K562 (cell line): ENCODE measurements at regions not wholly inside any gene's neighbourhood (a gene's known extent, or its start where the extent isn't known, plus 50 kb on each side); places are given as distances from the start of the nearest gene placed in this dataset.

Source experiments
- CEBPZ ChIP-seq: fragments of 150-350 bp; IDR thresholded peaks from 2 replicates; pipeline ENCODE4 v1.6.1; 2014; ENCODE audit warnings: low read depth, mild to moderate bottlenecking, low read length, borderline replicate concordance
- CLOCK ChIP-seq: fragments of 250-450 bp; sonication (Bioruptor Pico); IDR thresholded peaks from 2 replicates; pipeline ENCODE4 v1.4.0; 2020; ENCODE audit warnings: mild to moderate bottlenecking, moderate library complexity, borderline replicate concordance
- FOXA1 ChIP-seq: fragments of 450-650 bp; IDR thresholded peaks from 2 replicates; pipeline ENCODE4 v1.6.1; 2016; ENCODE audit warnings: mild to moderate bottlenecking, borderline replicate concordance
- FOXA3 ChIP-seq, 2 experiments: fragments of 450-650 bp in 1 of 2; sonication (generic) in 1 of 2; formaldehyde crosslinking; IDR thresholded peaks in 1 of 2; conservative IDR thresholded peaks in 1 of 2; 2 replicates each; pipeline versions ENCODE4 v1.4.0 to v1.8.0; 2020 to 2022; ENCODE audit warnings: mild to moderate bottlenecking in 2 of 2, missing genetic modification reagents in 1 of 2
- GABPA ChIP-seq: fragments of 200-800 bp; sonication (Bioruptor generic); conservative IDR thresholded peaks from 2 replicates; pipeline ENCODE4 v1.6.1; 2016; ENCODE audit warnings: low read depth, missing genetic modification characterization, missing compliant biosample characterization
- IRF9 ChIP-seq: fragments of 450-650 bp; IDR thresholded peaks from 2 replicates; pipeline ENCODE4 v1.6.1; 2016; ENCODE audit warnings: missing biosample characterization, missing genetic modification characterization
- KAT7 ChIP-seq: sonication (generic); formaldehyde crosslinking; IDR thresholded peaks from 2 replicates; pipeline ENCODE4 v1.8.0; 2022; ENCODE audit warnings: missing genetic modification reagents, mild to moderate bottlenecking, borderline replicate concordance
- MCM7 ChIP-seq, 2 experiments: fragments of 450-650 bp; IDR thresholded peaks; 2 replicates each; pipeline ENCODE4 v1.6.1; 2016 to 2018
- NR1H2 ChIP-seq: sonication (generic); formaldehyde crosslinking; IDR thresholded peaks from 2 replicates; pipeline ENCODE4 v1.4.0; 2020; ENCODE audit warnings: mild to moderate bottlenecking, missing genetic modification reagents
- NR4A1 ChIP-seq, 2 experiments: fragments of 250-450 bp in 1 of 2; fragments of 450-650 bp in 1 of 2; sonication (Bioruptor Pico) in 1 of 2; IDR thresholded peaks; 2 replicates each; pipeline versions ENCODE4 v1.4.0 to v1.6.1; 2016 to 2020; ENCODE audit warnings: mild to moderate bottlenecking in 2 of 2, missing compliant biosample characterization in 1 of 2, missing genetic modification characterization in 1 of 2, moderate library complexity in 1 of 2
- PCBP2 ChIP-seq: fragments of 200-400 bp; formaldehyde crosslinking; IDR thresholded peaks from 2 replicates; pipeline ENCODE4 v1.6.1; 2018; ENCODE audit warnings: low read length, low read depth, mild to moderate bottlenecking, moderate library complexity; ENCODE audit not compliant: poor library complexity, severe bottlenecking
- SIX5 ChIP-seq, 2 experiments: IDR thresholded peaks; 2 replicates each; pipeline ENCODE4 v1.6.1; 2011; ENCODE audit warnings: low read length in 2 of 2, borderline replicate concordance in 1 of 2, low read depth in 1 of 2, mild to moderate bottlenecking in 1 of 2, moderate library complexity in 1 of 2; ENCODE audit not compliant: insufficient read depth in 1 of 2
- SNIP1 ChIP-seq: fragments of 450-650 bp; IDR thresholded peaks from 2 replicates; pipeline ENCODE4 v1.7.1; 2017; ENCODE audit warnings: low read depth, mild to moderate bottlenecking
- THAP12 ChIP-seq: fragments of 250-450 bp; sonication (Bioruptor Pico); IDR thresholded peaks from 2 replicates; pipeline ENCODE4 v1.9.0; 2021; ENCODE audit warnings: mild to moderate bottlenecking, inconsistent platforms
- ZNF589 ChIP-seq: fragments of 200-800 bp; sonication (Bioruptor generic); IDR thresholded peaks from 2 replicates; pipeline ENCODE4 v1.6.1; 2016; ENCODE audit warnings: low read depth, missing genetic modification characterization, missing compliant biosample characterization
- ZNF707 ChIP-seq: fragments of 250-450 bp; sonication (Bioruptor Pico); conservative IDR thresholded peaks from 2 replicates; pipeline ENCODE4 v1.8.0; 2022; ENCODE audit warnings: inconsistent platforms, mild to moderate bottlenecking, moderate library complexity

GRCh38 chr2:217218269-217219163, 358.7 kb upstream of the TNP1 start (continued):
- TF ChIP-seq SNIP1 (no peak), FOXA1 (no peak), ZNF707 (no peak), CEBPZ (no peak), ZNF589 (no peak), SIX5 (IDR thresholded peaks at IDR 0.05; ENCODE audit: borderline replicate concordance in 1 of 2, insufficient read depth in 1 of 2, low read depth in 1 of 2, low read length in 2 of 2) (no peak), CLOCK (CRISPR knock-in tag) (no peak), GABPA (tag) (peak; percentile 75), THAP12 (no peak), NR4A1 (CRISPR knock-in tag; IDR thresholded peaks at IDR 0.05) (no peak), NR4A1 (tag; IDR thresholded peaks at IDR 0.05) (no peak), KAT7 (CRISPR knock-in tag) (no peak), PCBP2 (no peak), FOXA3 (CRISPR knock-in tag; conservative IDR thresholded peaks at IDR 0.05 in 1 of 2, IDR thresholded peaks at IDR 0.05 in 1 of 2) (peak in 1 of 2 experiments; percentile 78; a peak in 2 of 4 replicates), IRF9 (tag) (no peak), NR1H2 (CRISPR knock-in tag) (no peak), MCM7 (IDR thresholded peaks at IDR 0.05) (no peak; a peak in 1 of 4 replicates)
